Skeletal muscle satellite cell (primary cell): ENCODE measurements at regions not wholly inside any gene's neighbourhood (a gene's known extent, or its start where the extent isn't known, plus 50 kb on each side); places are given as distances from the start of the nearest gene placed in this dataset.

Experiments
- H3K27me3 ChIP-seq: 2 replicates; pipeline ENCODE4 v1.7.0; 2013; ENCODE audit warnings: low read length; ENCODE audit not compliant: control insufficient read depth, insufficient read depth
- H3K36me3 ChIP-seq: 2 replicates; pipeline ENCODE4 v1.7.0; 2013; ENCODE audit warnings: mild to moderate bottlenecking, control low read depth, low read length; ENCODE audit not compliant: insufficient read depth
- H3K4me1 ChIP-seq: 2 replicates; pipeline ENCODE4 v1.7.0; 2013; ENCODE audit warnings: low read length; ENCODE audit not compliant: control insufficient read depth, insufficient read depth
- H3K4me2 ChIP-seq: 2 replicates; pipeline ENCODE4 v1.7.0; 2013; ENCODE audit warnings: mild to moderate bottlenecking, low read length
- H3K4me3 ChIP-seq: 2 replicates; pipeline ENCODE4 v1.7.0; 2013; ENCODE audit warnings: low read length
- H3K9ac ChIP-seq: 2 replicates; pipeline ENCODE4 v1.7.0; 2013; ENCODE audit warnings: mild to moderate bottlenecking, low read depth, low read length, moderate library complexity
- H3K9me3 ChIP-seq: replicated peaks from 2 replicates; pipeline ENCODE4 v1.7.0; 2013; ENCODE audit warnings: mild to moderate bottlenecking, control low read depth, low read length

DNA sequence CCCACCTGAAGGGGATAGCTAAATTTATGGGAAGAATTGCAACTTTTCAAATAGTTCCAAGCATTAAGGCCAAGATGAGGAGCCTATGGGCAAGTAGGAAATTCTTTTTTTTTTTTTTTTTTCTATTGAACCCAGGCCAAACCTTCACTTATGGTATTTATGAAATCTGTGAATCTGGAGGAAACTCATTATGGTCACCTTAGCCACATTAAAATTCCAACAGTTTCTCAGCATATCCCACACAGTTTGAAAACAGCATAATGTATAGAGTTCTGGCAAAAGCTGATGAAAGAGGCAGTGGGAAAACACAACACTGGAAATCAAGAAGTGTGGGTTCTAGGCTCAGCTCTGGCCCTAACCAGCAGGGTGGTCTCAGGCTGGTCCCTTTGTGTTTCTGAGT, 236.9 kb downstream of the PTEN start:
- Histone ChIP-seq H3K4me2 (no peak overlapping the region), H3K27me3 (no peaks in the 10 kb centered on the region), H3K4me1 (no peaks in the 10 kb centered on the region), H3K4me3 (no peak overlapping the region), H3K9me3 (no peaks in the 10 kb centered on the region), H3K9ac (no peak overlapping the region), H3K36me3 (no peaks in the 10 kb centered on the region)

DNA sequence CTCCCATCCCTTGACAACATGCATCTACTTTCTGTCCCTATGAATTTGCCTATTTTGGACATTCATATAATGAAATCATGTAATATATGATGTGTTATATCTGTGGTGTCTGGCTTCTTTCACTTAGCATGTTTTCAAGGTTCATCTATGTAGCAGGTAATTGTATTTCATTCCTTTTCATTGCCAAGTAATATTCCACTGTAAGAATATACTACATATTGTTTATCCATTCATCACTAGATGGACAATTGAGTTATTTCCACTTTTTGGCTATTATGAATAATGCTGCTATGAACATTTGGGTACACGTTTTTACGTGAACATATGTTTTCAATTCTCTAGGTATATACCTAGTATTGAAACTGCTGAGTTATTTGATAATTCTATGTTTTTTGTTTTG, 238.2 kb downstream of the PTEN start:
- Histone ChIP-seq H3K4me2 (no peak overlapping the region), H3K36me3 (no peaks in the 10 kb centered on the region), H3K9ac (no peak overlapping the region), H3K4me3 (no peak overlapping the region), H3K27me3 (no peaks in the 10 kb centered on the region), H3K4me1 (no peaks in the 10 kb centered on the region), H3K9me3 (no peaks in the 10 kb centered on the region)

DNA sequence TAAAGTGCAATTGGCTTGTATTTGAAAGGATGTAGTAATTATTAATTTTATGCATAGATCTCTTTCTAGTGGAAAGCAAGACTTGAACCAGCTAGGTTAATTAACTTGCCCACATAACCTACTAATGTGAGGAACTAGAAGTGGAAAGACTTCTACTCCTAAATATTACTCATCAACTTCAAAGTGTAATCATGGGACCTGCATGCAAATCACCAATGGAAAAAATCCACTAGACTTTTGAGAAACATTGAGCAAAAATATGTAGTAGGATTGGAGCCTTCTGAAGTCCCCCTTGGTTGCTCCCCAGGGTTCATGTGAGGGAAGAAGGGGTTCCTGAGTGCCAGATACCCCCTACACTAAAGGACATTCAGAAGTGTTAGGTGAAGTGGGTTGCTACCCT, 240.2 kb downstream of the PTEN start:
- Histone ChIP-seq H3K4me3 (no peak overlapping the region), H3K36me3 (no peaks in the 10 kb centered on the region), H3K9ac (no peak overlapping the region), H3K27me3 (no peaks in the 10 kb centered on the region), H3K9me3 (no peaks in the 10 kb centered on the region), H3K4me2 (no peak overlapping the region), H3K4me1 (no peaks in the 10 kb centered on the region)

DNA sequence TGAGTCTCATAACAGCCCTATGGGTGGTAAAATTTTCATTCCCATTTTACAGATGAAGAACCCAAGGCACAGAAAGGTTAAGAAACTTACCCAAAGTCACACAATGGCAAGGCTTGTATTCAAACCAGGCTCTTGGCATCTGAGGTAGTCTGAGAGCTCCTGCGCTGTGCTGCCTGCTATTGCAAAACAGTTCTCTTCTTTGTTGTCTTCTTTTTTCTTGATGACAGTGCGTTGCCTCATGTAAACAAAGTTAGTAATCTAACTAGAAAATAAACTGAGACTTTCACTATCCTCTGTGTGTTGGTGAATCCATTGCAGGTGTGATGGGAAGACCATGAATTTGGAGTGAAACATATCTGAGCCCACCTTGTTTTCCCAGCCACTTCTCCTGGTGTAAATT, 240.8 kb downstream of the PTEN start:
- H3K4me1 ChIP-seq: no peaks in the 10 kb centered on the region
- no peak overlapping the region for H3K4me3 ChIP-seq
- no peaks in the 10 kb centered on the region for H3K9me3 ChIP-seq

DNA sequence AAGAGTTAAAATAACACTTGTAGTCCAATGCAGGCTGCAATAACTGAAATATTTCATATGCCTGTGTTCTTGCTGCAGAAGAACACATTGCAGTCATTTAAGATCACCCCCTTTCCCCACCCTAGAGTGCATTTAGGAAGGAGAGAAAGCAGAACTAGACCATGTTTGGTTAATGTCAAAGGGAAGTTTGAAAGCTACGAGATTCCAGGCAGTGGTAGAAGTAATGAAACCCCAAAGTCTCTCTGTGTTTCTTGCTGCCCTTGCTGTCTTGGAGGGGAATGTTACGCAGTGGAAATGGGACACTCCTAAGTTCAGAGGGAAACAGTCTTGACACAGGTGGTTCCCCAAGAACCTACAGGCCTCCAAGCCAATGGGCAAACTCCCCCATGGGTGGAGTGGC, 242.9 kb downstream of the PTEN start:
- Histone ChIP-seq H3K4me3 (no peak overlapping the region), H3K27me3 (no peaks in the 10 kb centered on the region), H3K4me2 (no peak overlapping the region), H3K4me1 (peaks cover 11% of the 10 kb centered on the region), H3K36me3 (no peaks in the 10 kb centered on the region), H3K9me3 (no peaks in the 10 kb centered on the region), H3K9ac (no peak overlapping the region)

More for the DNA sequence above, 240.8 kb downstream of the PTEN start:
- Histone ChIP-seq H3K4me2 (no peak overlapping the region), H3K36me3 (no peaks in the 10 kb centered on the region), H3K9ac (no peak overlapping the region), H3K27me3 (no peaks in the 10 kb centered on the region)

DNA sequence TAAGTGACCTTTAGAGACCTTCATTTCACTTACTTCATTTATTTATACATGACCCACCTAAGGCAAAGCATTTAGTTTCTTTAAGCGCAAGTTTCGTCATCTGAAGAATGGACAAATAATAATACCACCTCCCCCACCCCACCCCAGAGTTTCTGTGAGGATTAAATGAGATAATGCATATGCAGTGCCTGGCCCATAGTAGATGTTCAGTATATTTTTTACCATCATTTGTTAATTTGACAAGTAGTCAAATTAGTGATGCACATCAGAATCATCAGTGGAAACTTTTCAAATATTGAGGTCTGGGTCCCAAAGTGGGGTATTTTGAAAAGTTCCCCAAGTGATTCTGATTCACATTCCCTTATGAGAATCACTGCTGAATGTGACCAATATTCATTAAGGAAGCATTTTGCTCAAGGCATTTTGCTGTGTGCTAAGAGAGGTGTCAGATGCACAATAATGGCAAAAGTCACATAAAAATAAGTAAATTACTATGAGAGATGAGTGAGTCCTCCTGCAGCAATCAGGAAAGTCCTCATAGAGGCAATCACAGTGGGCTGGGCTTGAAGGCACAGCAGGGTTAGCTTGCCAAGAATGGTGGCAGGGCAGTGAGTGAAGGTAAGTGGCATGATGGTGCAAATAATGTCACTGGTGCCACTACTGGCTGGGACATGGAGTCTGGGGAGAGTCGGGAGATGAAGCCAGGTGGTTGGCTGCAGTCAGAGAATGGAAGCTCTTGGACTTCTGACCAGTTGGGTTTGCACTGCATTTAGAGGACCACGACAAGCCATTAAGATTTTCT, 244.1 kb downstream of the PTEN start:
- H3K9me3 ChIP-seq: no peaks in the 10 kb centered on the region
- H3K4me1 ChIP-seq: peaks cover 11% of the 10 kb centered on the region
- no peak overlapping the region for H3K9ac ChIP-seq
- H3K4me3 ChIP-seq: no peak overlapping the region
- no peak overlapping the region for H3K4me2 ChIP-seq
- no peaks in the 10 kb centered on the region for H3K27me3 ChIP-seq
- H3K36me3 ChIP-seq: no peaks in the 10 kb centered on the region

DNA sequence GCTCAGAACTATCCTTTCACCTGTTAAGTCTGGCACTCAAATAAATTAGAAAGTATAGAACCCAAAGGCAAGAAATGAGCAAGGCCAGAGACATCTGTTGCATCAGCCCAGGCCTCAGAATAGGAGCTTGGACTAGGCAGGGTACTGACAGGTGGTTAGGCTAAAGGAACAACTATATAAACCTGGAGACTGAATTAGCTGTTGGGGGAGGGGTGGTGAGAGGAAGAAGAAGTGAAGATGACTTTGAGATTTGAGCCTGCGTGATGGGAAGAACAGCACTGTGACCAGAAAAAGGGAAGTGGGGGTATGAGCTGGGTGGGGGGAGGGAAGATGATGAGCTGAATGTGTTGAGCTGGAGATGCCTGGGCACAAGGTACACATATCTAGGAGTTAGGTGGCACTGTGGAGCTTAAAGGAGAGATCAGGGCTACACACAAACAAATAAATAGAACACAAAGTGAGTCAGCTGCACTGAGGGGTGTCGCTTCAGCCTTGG, 244.7 kb downstream of the PTEN start:
- peaks cover 11% of the 10 kb centered on the region for H3K4me1 ChIP-seq
- no peak overlapping the region for H3K4me3 ChIP-seq
- no peaks in the 10 kb centered on the region for H3K36me3 ChIP-seq
- no peaks in the 10 kb centered on the region for H3K27me3 ChIP-seq
- no peaks in the 10 kb centered on the region for H3K9me3 ChIP-seq
- no peak overlapping the region for H3K4me2 ChIP-seq
- H3K9ac ChIP-seq: no peak overlapping the region

DNA sequence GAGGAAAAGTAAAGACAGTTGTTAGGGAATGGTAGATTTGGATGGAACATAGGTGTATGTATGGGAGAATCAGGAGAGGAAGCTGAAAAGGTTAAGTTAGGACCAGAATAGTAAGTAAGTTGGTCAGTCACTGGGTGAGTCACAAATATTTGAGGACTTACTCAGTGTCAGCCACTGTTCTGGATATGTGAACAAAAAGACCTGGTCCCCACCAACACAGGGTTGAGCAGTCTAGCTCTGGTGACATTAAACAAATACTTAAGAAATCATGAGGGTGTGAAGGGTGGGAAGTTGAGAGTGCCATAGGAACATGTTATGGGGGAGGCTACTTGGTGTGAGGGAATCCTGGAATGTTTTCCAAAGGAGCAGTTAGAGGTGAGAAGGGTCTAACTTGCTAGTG, 246.9 kb downstream of the PTEN start:
- Histone ChIP-seq H3K9ac (no peak overlapping the region), H3K4me1 (peaks cover 11% of the 10 kb centered on the region)

DNA sequence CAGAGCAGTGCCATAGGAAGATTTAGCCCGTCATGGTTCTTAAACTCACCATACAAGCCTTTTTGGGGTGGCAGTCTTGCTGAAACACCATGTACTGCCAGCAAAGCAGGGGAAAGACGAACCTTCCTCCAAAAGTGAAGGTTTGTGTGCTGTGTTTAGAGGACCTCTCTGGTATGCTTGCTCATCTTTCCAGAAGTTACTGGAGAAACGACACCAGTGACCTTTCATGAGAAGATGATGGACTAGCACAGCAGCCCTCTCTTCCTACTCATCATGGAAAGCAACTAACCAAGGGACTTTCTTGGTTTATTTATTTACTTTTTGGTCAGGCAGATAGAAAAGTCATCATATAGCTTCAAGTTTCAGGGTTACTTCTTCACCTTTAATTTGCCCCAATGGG, 247.4 kb downstream of the PTEN start:
- no peaks in the 10 kb centered on the region for H3K36me3 ChIP-seq
- H3K27me3 ChIP-seq: no peaks in the 10 kb centered on the region
- peak overlapping the region; percentile 7 for H3K4me2 ChIP-seq
- peaks cover 15% of the 10 kb centered on the region for H3K4me1 ChIP-seq
- no peaks in the 10 kb centered on the region for H3K9me3 ChIP-seq
- H3K9ac ChIP-seq: no peak overlapping the region
- H3K4me3 ChIP-seq: no peak overlapping the region

More for the DNA sequence above, 246.9 kb downstream of the PTEN start:
- no peaks in the 10 kb centered on the region for H3K36me3 ChIP-seq
- H3K4me2 ChIP-seq: peak overlapping the region; percentile 7
- no peak overlapping the region for H3K4me3 ChIP-seq
- H3K9me3 ChIP-seq: no peaks in the 10 kb centered on the region
- H3K27me3 ChIP-seq: no peaks in the 10 kb centered on the region

DNA sequence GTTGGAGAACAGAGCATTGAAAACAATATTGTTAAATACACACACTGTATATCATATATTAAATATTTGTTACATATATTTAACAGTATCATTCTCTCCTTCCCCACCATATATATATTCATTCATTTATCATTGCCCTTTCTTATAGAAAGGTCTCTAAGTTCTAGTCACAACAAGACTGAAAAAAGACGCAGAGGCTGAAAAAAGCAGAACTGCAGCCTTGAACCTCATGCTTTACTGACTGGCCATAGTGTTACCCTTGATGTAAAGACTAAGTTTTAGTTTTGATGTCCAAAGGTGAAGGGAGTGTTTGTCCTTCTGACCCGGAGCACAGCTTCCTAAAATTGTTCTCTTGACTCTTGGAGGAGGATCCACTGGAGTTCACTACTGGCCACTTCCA, 247.9 kb downstream of the PTEN start:
- Histone ChIP-seq H3K4me1 (peaks cover 20% of the 10 kb centered on the region), H3K36me3 (no peaks in the 10 kb centered on the region)

DNA sequence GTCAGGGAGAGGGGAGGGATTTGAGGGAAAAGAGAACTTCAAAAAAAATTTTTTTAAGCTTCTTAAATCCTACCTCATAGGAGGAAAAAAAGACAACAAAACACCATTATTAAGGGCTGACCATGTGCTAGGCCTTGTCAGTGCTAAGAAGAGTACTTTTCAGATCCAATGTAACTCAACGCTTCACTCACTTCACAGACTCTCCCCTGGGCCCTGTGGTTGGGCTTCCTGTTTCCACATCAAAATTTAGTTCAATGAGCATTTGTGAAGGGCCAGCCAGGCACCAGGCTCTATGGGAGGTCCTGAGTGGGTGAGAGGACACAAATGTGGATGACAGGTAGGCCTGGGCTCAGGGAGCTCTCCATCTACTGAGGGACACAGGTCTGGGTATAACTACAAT, 249.8 kb downstream of the PTEN start:
- no peak overlapping the region for H3K9ac ChIP-seq

More for the DNA sequence above, 247.9 kb downstream of the PTEN start:
- Histone ChIP-seq H3K27me3 (no peaks in the 10 kb centered on the region), H3K9me3 (no peaks in the 10 kb centered on the region), H3K4me3 (no peak overlapping the region), H3K9ac (no peak overlapping the region), H3K4me2 (no peak overlapping the region)

DNA sequence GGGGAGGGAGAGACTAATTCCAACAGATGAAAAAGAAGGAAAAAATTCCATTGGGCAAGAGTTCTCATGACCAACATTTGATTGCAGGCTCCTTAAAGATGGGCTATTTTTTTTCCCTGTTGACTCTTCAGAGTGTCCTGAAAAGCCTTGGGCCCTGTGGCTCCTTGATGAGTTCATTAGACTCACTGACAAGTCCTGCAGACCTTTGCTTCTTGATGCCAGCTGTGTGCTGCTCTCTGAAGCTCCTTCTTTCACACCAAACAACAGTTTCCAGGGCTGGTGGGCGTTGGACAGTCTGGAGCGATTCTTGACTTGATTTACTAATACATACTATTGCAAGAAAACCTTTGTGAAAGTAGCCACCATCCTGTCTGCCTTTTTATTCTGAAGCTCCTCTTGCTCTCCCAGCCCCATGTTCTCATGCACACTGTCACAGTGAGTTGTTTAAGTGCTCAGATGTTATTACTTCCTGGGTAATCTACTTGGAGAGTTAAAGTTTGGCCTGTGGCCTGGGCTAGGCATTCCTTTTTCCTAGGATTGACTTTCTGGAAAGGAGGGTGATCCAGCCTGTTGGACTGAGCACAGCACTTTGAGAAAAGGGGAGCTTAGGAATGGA, 250.3 kb downstream of the PTEN start:
- no peaks in the 10 kb centered on the region for H3K27me3 ChIP-seq
- H3K9me3 ChIP-seq: no peaks in the 10 kb centered on the region
- peaks cover 32% of the 10 kb centered on the region for H3K4me1 ChIP-seq
- H3K4me3 ChIP-seq: no peak overlapping the region
- H3K36me3 ChIP-seq: no peaks in the 10 kb centered on the region
- no peak overlapping the region for H3K9ac ChIP-seq
- H3K4me2 ChIP-seq: no peak overlapping the region

More for the DNA sequence above, 249.8 kb downstream of the PTEN start:
- H3K9me3 ChIP-seq: no peaks in the 10 kb centered on the region
- peaks cover 32% of the 10 kb centered on the region for H3K4me1 ChIP-seq
- H3K27me3 ChIP-seq: no peaks in the 10 kb centered on the region
- H3K4me3 ChIP-seq: no peak overlapping the region
- H3K36me3 ChIP-seq: no peaks in the 10 kb centered on the region
- H3K4me2 ChIP-seq: no peak overlapping the region
